HEK293 (cell line): ENCODE measurements at regions not wholly inside any gene's neighbourhood (a gene's known extent, or its start where the extent isn't known, plus 50 kb on each side); places are given as distances from the start of the nearest gene placed in this dataset.

Source experiments
- CTCF ChIA-PET: fragments of 350-600 bp; formaldehyde crosslinking; extraction: SDS; loops from one replicate; lab custom pipeline; 2021; ENCODE audit warnings: antibody characterized with exemption; lab: Yijun Ruan, JAX
- POLR2A ChIA-PET: fragments of 300-600 bp; formaldehyde crosslinking; extraction: SDS; loops from one replicate; lab custom pipeline; 2020; ENCODE audit warnings: antibody characterized with exemption, inconsistent platforms; lab: Yijun Ruan, JAX
- H3K27ac ChIP-seq: fragments of 200-500 bp; sonication (Bioruptor generic); 2 replicates; pipeline ENCODE4 v1.5.1; 2014; ENCODE audit warnings: low read depth, low read length, control low read depth, inconsistent platforms; ENCODE audit errors: extremely low read depth
- H3K36me3 ChIP-seq, 2 experiments: fragments of 200-500 bp in 1 of 2; sonication (Bioruptor generic) in 1 of 2; 1 replicate in 1 of 2; 2 replicates in 1 of 2; pipeline ENCODE4 v1.5.1; 2014 to 2017; ENCODE audit warnings: inconsistent platforms in 2 of 2, low read length in 2 of 2; ENCODE audit not compliant: control insufficient read depth in 2 of 2, insufficient read depth in 1 of 2
- H3K4me1 ChIP-seq: fragments of 200-500 bp; sonication (Bioruptor generic); 2 replicates; pipeline ENCODE4 v1.5.1; 2014; ENCODE audit warnings: mild to moderate bottlenecking, low read length, inconsistent platforms; ENCODE audit not compliant: control insufficient read depth, insufficient read depth
- H3K4me3 ChIP-seq: 2 replicates; pipeline ENCODE4 v1.5.1; 2011; ENCODE audit warnings: low read depth, mild to moderate bottlenecking, control low read depth, low read length, moderate library complexity
- H3K9me3 ChIP-seq: fragments of 200-500 bp; sonication (Bioruptor generic); 2 replicates; pipeline ENCODE4 v1.5.1; 2014; ENCODE audit warnings: low read depth, low read length, inconsistent platforms; ENCODE audit not compliant: control insufficient read depth, insufficient read depth
- PRDM2 ChIP-seq: fragments of 450-650 bp; formaldehyde crosslinking; IDR thresholded peaks from 2 replicates; pipeline ENCODE4 v1.5.1; 2016; ENCODE audit warnings: missing biosample characterization, missing genetic modification characterization, borderline replicate concordance
- PRDM4 ChIP-seq: fragments of 450-650 bp; formaldehyde crosslinking; IDR thresholded peaks from 2 replicates; pipeline ENCODE4 v1.5.1; 2017; ENCODE audit warnings: missing biosample characterization, missing genetic modification characterization
- TSHZ1 ChIP-seq: fragments of 450-650 bp; formaldehyde crosslinking; IDR thresholded peaks from 2 replicates; pipeline ENCODE4 v1.5.1; 2016; ENCODE audit warnings: missing biosample characterization, missing genetic modification characterization, borderline replicate concordance
- ZBTB21 ChIP-seq: fragments of 450-650 bp; formaldehyde crosslinking; IDR thresholded peaks from 2 replicates; pipeline ENCODE4 v1.5.1; 2017; ENCODE audit warnings: missing biosample characterization, missing genetic modification characterization
- ZBTB6 ChIP-seq: fragments of 450-650 bp; formaldehyde crosslinking; IDR thresholded peaks from 2 replicates; pipeline ENCODE4 v1.5.1; 2017; ENCODE audit warnings: missing biosample characterization, missing genetic modification characterization
- ZNF132 ChIP-seq: fragments of 450-650 bp; formaldehyde crosslinking; IDR thresholded peaks from 2 replicates; pipeline ENCODE4 v1.5.1; 2017; ENCODE audit warnings: missing biosample characterization, missing genetic modification characterization, borderline replicate concordance
- ZNF404 ChIP-seq: fragments of 450-650 bp; formaldehyde crosslinking; IDR thresholded peaks from 2 replicates; pipeline ENCODE4 v1.5.1; 2017; ENCODE audit warnings: missing biosample characterization, missing genetic modification characterization
- ZNF48 ChIP-seq: fragments of 450-650 bp; formaldehyde crosslinking; IDR thresholded peaks from 2 replicates; pipeline ENCODE4 v1.5.1; 2016; ENCODE audit warnings: missing biosample characterization, missing genetic modification characterization
- ZNF514 ChIP-seq: fragments of 450-650 bp; formaldehyde crosslinking; IDR thresholded peaks from 2 replicates; pipeline ENCODE4 v1.5.1; 2016; ENCODE audit warnings: missing biosample characterization, missing genetic modification characterization
- ZNF549 ChIP-seq: fragments of 450-650 bp; IDR thresholded peaks from 2 replicates; pipeline ENCODE4 v1.5.1; 2018; ENCODE audit warnings: missing biosample characterization, missing genetic modification characterization, mild to moderate bottlenecking, inconsistent platforms, moderate library complexity
- ZNF580 ChIP-seq: fragments of 450-650 bp; formaldehyde crosslinking; IDR thresholded peaks from 2 replicates; pipeline ENCODE4 v1.5.1; 2016; ENCODE audit warnings: missing biosample characterization, missing genetic modification characterization
- ZNF624 ChIP-seq: fragments of 450-650 bp; formaldehyde crosslinking; IDR thresholded peaks from 2 replicates; pipeline ENCODE4 v1.5.1; 2017; ENCODE audit warnings: missing biosample characterization, missing genetic modification characterization
- ZNF704 ChIP-seq: fragments of 450-650 bp; formaldehyde crosslinking; IDR thresholded peaks from 2 replicates; pipeline ENCODE4 v1.5.1; 2016; ENCODE audit warnings: missing biosample characterization, missing genetic modification characterization
- ZNF76 ChIP-seq: fragments of 450-650 bp; formaldehyde crosslinking; IDR thresholded peaks from 2 replicates; pipeline ENCODE4; 2016; ENCODE audit warnings: low read depth, missing biosample characterization, missing genetic modification characterization, borderline replicate concordance
- ZNF777 ChIP-seq: fragments of 450-650 bp; formaldehyde crosslinking; IDR thresholded peaks from 2 replicates; pipeline ENCODE4 v1.5.1; 2017; ENCODE audit warnings: missing biosample characterization, missing genetic modification characterization, borderline replicate concordance
- ZNF792 ChIP-seq: fragments of 450-650 bp; formaldehyde crosslinking; IDR thresholded peaks from 2 replicates; pipeline ENCODE4 v1.5.1; 2016; ENCODE audit warnings: missing biosample characterization, missing genetic modification characterization
- ZSCAN23 ChIP-seq: fragments of 450-650 bp; formaldehyde crosslinking; IDR thresholded peaks from 2 replicates; pipeline ENCODE4 v1.5.1; 2016; ENCODE audit warnings: missing biosample characterization, missing genetic modification characterization

- TF ChIP-seq ZNF514 (tag by site-specific recombination): no peak
- TF ChIP-seq ZNF549 (tag by site-specific recombination): no peak
- TF ChIP-seq ZBTB21: no peak
- no peak for TF ChIP-seq ZBTB6 (tag by site-specific recombination)
- no peak for TF ChIP-seq ZNF132 (tag by site-specific recombination)
- no peak for TF ChIP-seq ZNF48 (tag by site-specific recombination)
- TF ChIP-seq ZNF704: no peak
- no peak for TF ChIP-seq TSHZ1 (tag by site-specific recombination)
- no peak for TF ChIP-seq ZNF580 (tag by site-specific recombination)
- no peak for TF ChIP-seq PRDM2 (tag by site-specific recombination)
- TF ChIP-seq PRDM4 (tag by site-specific recombination): no peak
- TF ChIP-seq ZNF404: no peak
- TF ChIP-seq ZNF777: no peak
- no peak for TF ChIP-seq ZNF76 (tag by site-specific recombination)
- TF ChIP-seq ZNF624 (tag by site-specific recombination): no peak
- TF ChIP-seq ZSCAN23 (tag by site-specific recombination): no peak
- no peak for TF ChIP-seq ZNF792 (tag by site-specific recombination)
- ChIA-PET POLR2A (no interaction called here), CTCF (no interaction called here)
These were observed 377.8 kb downstream of the PPP4R3C start for GRCh38 chrX:27085346-27085745.

More at GRCh38 chrX:27085346-27085745, 377.8 kb downstream of the PPP4R3C start:
- H3K4me1 ChIP-seq: no peaks in the 10 kb centered on the region
- no peaks in the 10 kb centered on the region for H3K9me3 ChIP-seq
- H3K36me3 ChIP-seq: no peaks in the 10 kb centered on the region
- no peak overlapping the region for H3K4me3 ChIP-seq
- no peak overlapping the region for H3K27ac ChIP-seq
